A549 (cell line): ENCODE measurements at regions not wholly inside any gene's neighbourhood (a gene's known extent, or its start where the extent isn't known, plus 50 kb on each side); places are given as distances from the start of the nearest gene placed in this dataset.

Source experiments
- ATAC-seq, 2 experiments: fragments of 200-7000 bp in 1 of 2; fragments of >200 bp in 1 of 2; cut with Nextera tagmentation in 1 of 2; cut with Tn5 transposase in 1 of 2; 3 replicates each; pipeline versions ENCODE4 v1.8.0 to v1.9.1; 2018 to 2020; ENCODE audit warnings: mild to moderate bottlenecking in 1 of 2, moderate library complexity in 1 of 2
- CTCF ChIA-PET: fragments of 300-600 bp; sonication (Branson Sonifier 250); formaldehyde crosslinking; extraction: SDS; loops from one replicate; lab custom pipeline; 2021; ENCODE audit warnings: antibody characterized with exemption, inconsistent platforms; lab: Yijun Ruan, JAX
- POLR2A ChIA-PET: fragments of 350-600 bp; formaldehyde crosslinking; extraction: SDS; loops from one replicate; lab custom pipeline; 2021; ENCODE audit warnings: antibody characterized with exemption, inconsistent platforms; lab: Yijun Ruan, JAX
- DNase-seq, 2 experiments: peaks; one replicate each; pipeline versions ENCODE4 v3.0.0 to v3.0.0-alpha.2; 2011 to 2016; ENCODE audit warnings: low read depth in 1 of 2, low spot score in 1 of 2
- FAIRE-seq: peaks from 2 replicates; lab custom pipeline; 2011; peaks lifted over from hg19 to GRCh38; lab: Jason Lieb, UNC
- H3K27ac ChIP-seq, 2 experiments: fragments of >200 bp; sonication (Bioruptor Twin); formaldehyde crosslinking; 3 replicates each; pipeline ENCODE4 v1.5.1; 2016 to 2017
- H3K4me1 ChIP-seq: fragments of >200 bp; sonication (Bioruptor Twin); formaldehyde crosslinking; 3 replicates; pipeline ENCODE4 v1.6.1; 2016
- H3K4me2 ChIP-seq: fragments of >200 bp; sonication (Bioruptor Twin); formaldehyde crosslinking; 3 replicates; pipeline ENCODE4 v1.6.1; 2016
- H3K4me3 ChIP-seq: fragments of >200 bp; sonication (Bioruptor Twin); formaldehyde crosslinking; 3 replicates; pipeline ENCODE4 v1.5.1; 2016
- H3K9me3 ChIP-seq: fragments of >200 bp; sonication (Bioruptor Twin); formaldehyde crosslinking; 3 replicates; pipeline ENCODE4 v1.6.1; 2016
- BHLHE40 ChIP-seq: IDR thresholded peaks from 2 replicates; pipeline ENCODE4 v1.6.1; 2012; ENCODE audit warnings: low read depth, low read length, inconsistent platforms
- CBX2 ChIP-seq: fragments of 200-600 bp; sonication (generic); IDR thresholded peaks from 2 replicates; pipeline ENCODE4 v1.6.1; 2016; ENCODE audit warnings: low read depth, mild to moderate bottlenecking, borderline replicate concordance
- CHD2 ChIP-seq: fragments of 150-350 bp; IDR thresholded peaks from 2 replicates; pipeline ENCODE4 v1.6.1; 2014; ENCODE audit warnings: low read length; ENCODE audit not compliant: partially characterized antibody
- CTCF ChIP-seq: fragments of >200 bp; sonication (Bioruptor Twin); formaldehyde crosslinking; IDR thresholded peaks from 3 replicates; pipeline ENCODE4 v1.5.1; 2016
- FOSL2 ChIP-seq, 2 experiments: fragments of 450-650 bp in 1 of 2; fragments of >200 bp in 1 of 2; sonication (Bioruptor Twin) in 1 of 2; formaldehyde crosslinking; IDR thresholded peaks; 2 replicates each; pipeline versions ENCODE4 v1.5.0 to v1.6.1; 2016 to 2020; ENCODE audit warnings: mild to moderate bottlenecking in 1 of 2, moderate library complexity in 1 of 2
- GATA3 ChIP-seq: IDR thresholded peaks from 2 replicates; pipeline ENCODE4 v1.6.1; 2012; ENCODE audit warnings: borderline replicate concordance
- HEYL ChIP-seq: fragments of 250-450 bp; sonication (Bioruptor Pico); IDR thresholded peaks from 2 replicates; pipeline ENCODE4 v1.8.0; 2021; ENCODE audit warnings: mild to moderate bottlenecking, moderate library complexity
- HMGXB4 ChIP-seq: fragments of 250-450 bp; sonication (Bioruptor Pico); IDR thresholded peaks from 2 replicates; pipeline ENCODE4 v1.5.0; 2021; ENCODE audit warnings: mild to moderate bottlenecking, moderate library complexity, borderline replicate concordance
- HOXB13 ChIP-seq: fragments of 250-450 bp; sonication (Bioruptor Pico); IDR thresholded peaks from 2 replicates; pipeline ENCODE4 v1.5.0; 2020; ENCODE audit warnings: low read depth, mild to moderate bottlenecking, moderate library complexity
- KDM1A ChIP-seq: fragments of 200-600 bp; sonication (generic); IDR thresholded peaks from 2 replicates; pipeline ENCODE4 v1.6.1; 2016; ENCODE audit warnings: low read depth, mild to moderate bottlenecking
- KDM5A ChIP-seq: fragments of 200-600 bp; sonication (generic); IDR thresholded peaks from 2 replicates; pipeline ENCODE4 v1.6.1; 2016; ENCODE audit warnings: antibody characterized with exemption, mild to moderate bottlenecking
- NFE2L2 ChIP-seq: fragments of 150-350 bp; conservative IDR thresholded peaks from 2 replicates; pipeline ENCODE4 v1.6.1; 2014; ENCODE audit warnings: low read length
- NPAS2 ChIP-seq: fragments of 250-450 bp; sonication (Bioruptor Pico); IDR thresholded peaks from 2 replicates; pipeline ENCODE4 v1.8.0; 2022; ENCODE audit warnings: mild to moderate bottlenecking, moderate library complexity, borderline replicate concordance
- NR3C1 ChIP-seq: fragments of >200 bp; sonication (Bioruptor Twin); formaldehyde crosslinking; IDR thresholded peaks from 3 replicates; pipeline ENCODE4 v1.6.1; 2017
- RCOR1 ChIP-seq: fragments of 150-350 bp; IDR thresholded peaks from 2 replicates; pipeline ENCODE4 v1.6.1; 2014; ENCODE audit warnings: antibody characterized with exemption, low read length, low read depth
- RNF2 ChIP-seq: fragments of 200-600 bp; sonication (generic); IDR thresholded peaks from 2 replicates; pipeline ENCODE4 v1.6.1; 2016; ENCODE audit warnings: low read depth, mild to moderate bottlenecking, antibody characterized with exemption, moderate library complexity, borderline replicate concordance
- SMC3 ChIP-seq: fragments of >200 bp; sonication (Bioruptor Twin); formaldehyde crosslinking; IDR thresholded peaks from 3 replicates; pipeline ENCODE4 v1.6.1; 2018; ENCODE audit warnings: inconsistent platforms
- TP53 ChIP-seq: fragments of 250-450 bp; sonication (Bioruptor Pico); IDR thresholded peaks from 2 replicates; pipeline ENCODE4 v1.5.0; 2021; ENCODE audit warnings: mild to moderate bottlenecking, moderate library complexity
- ZC3H11A ChIP-seq: fragments of 450-650 bp; IDR thresholded peaks from 2 replicates; pipeline ENCODE4 v1.6.1; 2014; ENCODE audit warnings: antibody characterized with exemption, mild to moderate bottlenecking
- ZFP36 ChIP-seq: fragments of 450-650 bp; IDR thresholded peaks from 2 replicates; pipeline ENCODE4 v1.6.1; 2014; ENCODE audit warnings: borderline replicate concordance; ENCODE audit not compliant: partially characterized antibody
- ZNF302 ChIP-seq: fragments of 250-450 bp; sonication (Bioruptor Pico); IDR thresholded peaks from 2 replicates; pipeline ENCODE4 v1.9.0; 2021; ENCODE audit warnings: inconsistent platforms, mild to moderate bottlenecking, moderate library complexity
- ZSCAN20 ChIP-seq: fragments of 250-450 bp; sonication (Bioruptor Pico); IDR thresholded peaks from 2 replicates; pipeline ENCODE4 v1.8.0; 2022; ENCODE audit warnings: mild to moderate bottlenecking, moderate library complexity
- WGBS: methylation state at CpG from one replicate; pipeline ENCODE4 v1.1.6; 2017; ENCODE audit errors: missing lambda C conversion rate; 5-methylcytosine and 5-hydroxymethylcytosine counted together
- TF ChIP-seq, protein P1 (sequence below): fragments of >200 bp; sonication (Bioruptor Twin); formaldehyde crosslinking; IDR thresholded peaks from 2 replicates; pipeline ENCODE4 v1.6.1; 2016
- TF ChIP-seq, protein P2 (sequence below): IDR thresholded peaks from 2 replicates; pipeline ENCODE4 v1.6.1; 2012; ENCODE audit warnings: low read depth, borderline replicate concordance

- no peak overlapping the region for H3K4me3 ChIP-seq
- ATAC-seq (no peak), FAIRE-seq (no peak), DNase-seq (no peak)
- POLR2A ChIA-PET: no interaction called here
- CTCF ChIA-PET: no interaction called here
- H3K9me3 ChIP-seq: no peaks in the 10 kb centered on the region
- no peak for TF ChIP-seq HEYL (CRISPR knock-in tag)
- TF ChIP-seq BHLHE40: no peak
- TF ChIP-seq, protein P1, sequence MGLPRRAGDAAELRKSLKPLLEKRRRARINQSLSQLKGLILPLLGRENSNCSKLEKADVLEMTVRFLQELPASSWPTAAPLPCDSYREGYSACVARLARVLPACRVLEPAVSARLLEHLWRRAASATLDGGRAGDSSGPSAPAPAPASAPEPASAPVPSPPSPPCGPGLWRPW: no peak
- TF ChIP-seq HMGXB4 (CRISPR knock-in tag): no peak
- TF ChIP-seq NFE2L2: no peak
- TF ChIP-seq HOXB13: no peak
- TF ChIP-seq GATA3: no peak
- no peak for TF ChIP-seq NR3C1
- TF ChIP-seq CTCF: no peak
- TF ChIP-seq ZNF302: no peak
- no peak for TF ChIP-seq ZFP36
- TF ChIP-seq RNF2: no peak
- no peak for TF ChIP-seq ZC3H11A
- no peak for TF ChIP-seq KDM1A
- TF ChIP-seq CBX2: no peak
- TF ChIP-seq, protein P2, sequence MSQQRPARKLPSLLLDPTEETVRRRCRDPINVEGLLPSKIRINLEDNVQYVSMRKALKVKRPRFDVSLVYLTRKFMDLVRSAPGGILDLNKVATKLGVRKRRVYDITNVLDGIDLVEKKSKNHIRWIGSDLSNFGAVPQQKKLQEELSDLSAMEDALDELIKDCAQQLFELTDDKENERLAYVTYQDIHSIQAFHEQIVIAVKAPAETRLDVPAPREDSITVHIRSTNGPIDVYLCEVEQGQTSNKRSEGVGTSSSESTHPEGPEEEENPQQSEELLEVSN: no peak
- TF ChIP-seq CHD2: no peak
- no peak overlapping the region for H3K4me2 ChIP-seq
- WGBS: 59% methylated on average over 2 of the region's 2 CpGs
- no peaks in the 10 kb centered on the region for H3K4me1 ChIP-seq
- no peak overlapping the region for H3K27ac ChIP-seq
These were observed 1592.8 kb upstream of the GBE1 start for GRCh38 chr3:83354205-83354604.

- ATAC-seq (no peak), DNase-seq (no peak), FAIRE-seq (no peak)
- 24% methylated on average over 3 of the region's 3 CpGs for WGBS
- Histone ChIP-seq H3K4me2 (no peak overlapping the region), H3K4me3 (no peak overlapping the region), H3K27ac (no peak overlapping the region), H3K9me3 (no peaks in the 10 kb centered on the region), H3K4me1 (no peaks in the 10 kb centered on the region)
- TF ChIP-seq ZC3H11A (no peak), SMC3 (no peak), CBX2 (no peak), RCOR1 (no peak), NPAS2 (CRISPR knock-in tag) (no peak), TP53 (CRISPR knock-in tag) (no peak), FOSL2 (IDR thresholded peaks at IDR 0.05) (no peak), FOSL2 (CRISPR knock-in tag; IDR thresholded peaks at IDR 0.05) (no peak), KDM5A (no peak), KDM1A (no peak), ZFP36 (no peak), ZSCAN20 (CRISPR knock-in tag) (no peak)
- ChIA-PET CTCF (interaction anchor here (0.6 to 1.7 kb wide), 2 partner anchors 11 to 1260 kb away, joined by 3 to 5 read pairs; no protein-coding TSS in a partner anchor), POLR2A (no interaction called here)
These were observed 1565.5 kb upstream of the CADM2 start for GRCh38 chr3:83393276-83393675.
